Caco-2 (cell line): ENCODE measurements at regions not wholly inside any gene's neighbourhood (a gene's known extent, or its start where the extent isn't known, plus 50 kb on each side); places are given as distances from the start of the nearest gene placed in this dataset.

Experiments
- BruUV-seq: library from RNA; stranded (reverse); fragments of 400-500 nt; replicated peaks from 2 replicates; lab custom pipeline; 2021; lab: Mats Ljungman, UMichigan
- CTCF ChIA-PET: fragments of 300-600 bp; sonication (Branson Sonifier 250); formaldehyde crosslinking; loops from one replicate; lab custom pipeline; 2022; ENCODE audit warnings: antibody characterized with exemption; lab: Charles Lee
- POLR2A ChIA-PET: fragments of 300-600 bp; sonication (Branson Sonifier 250); formaldehyde crosslinking; loops from one replicate; lab custom pipeline; 2022; ENCODE audit warnings: antibody characterized with exemption; lab: Charles Lee
- DNase-seq, 2 experiments: peaks; one replicate each; pipeline versions ENCODE4 v3.0.0 to v3.0.0-alpha.2; 2020 to 2022
- H3K27me3 ChIP-seq: replicated peaks from 2 replicates; pipeline ENCODE4 v1.6.0; 2011; ENCODE audit warnings: low read length; ENCODE audit not compliant: control insufficient read depth, insufficient read depth
- H3K36me3 ChIP-seq: 2 replicates; pipeline ENCODE4 v1.5.1; 2011; ENCODE audit warnings: low read length; ENCODE audit not compliant: control insufficient read depth, insufficient read depth
- H3K4me1 ChIP-seq: fragments of 250-450 bp; sonication (Bioruptor Pico); 2 replicates; pipeline ENCODE4 v1.5.1; 2020; ENCODE audit warnings: mild to moderate bottlenecking
- H3K4me3 ChIP-seq: 2 replicates; pipeline ENCODE4 v1.5.1; 2011; ENCODE audit warnings: low read depth, mild to moderate bottlenecking, control low read depth, low read length
- H3K9me3 ChIP-seq: fragments of 250-450 bp; sonication (Bioruptor Pico); 2 replicates; pipeline ENCODE4 v1.5.1; 2020; ENCODE audit warnings: mild to moderate bottlenecking, moderate library complexity
- H3K27ac Mint-ChIP-seq: one replicate; pipeline ENCODE4 v1.8.0; 2022; ENCODE audit warnings: mixed read lengths; ENCODE audit not compliant: unreplicated experiment
- H3K27me3 Mint-ChIP-seq: one replicate; pipeline ENCODE4 v1.8.0; 2022; ENCODE audit warnings: mixed read lengths; ENCODE audit not compliant: insufficient read depth, unreplicated experiment
- H3K36me3 Mint-ChIP-seq: one replicate; pipeline ENCODE4 v1.8.0; 2022; ENCODE audit warnings: mild to moderate bottlenecking, mixed read lengths; ENCODE audit not compliant: insufficient read depth, unreplicated experiment
- H3K4me1 Mint-ChIP-seq: one replicate; pipeline ENCODE4 v1.8.0; 2022; ENCODE audit warnings: low read depth, mixed read lengths; ENCODE audit not compliant: unreplicated experiment
- H3K4me3 Mint-ChIP-seq: one replicate; pipeline ENCODE4 v1.8.0; 2022; ENCODE audit warnings: mild to moderate bottlenecking, moderate library complexity, mixed read lengths; ENCODE audit not compliant: unreplicated experiment
- H3K9me3 Mint-ChIP-seq: one replicate; pipeline ENCODE4 v1.8.0; 2022; ENCODE audit warnings: mixed read lengths; ENCODE audit not compliant: unreplicated experiment
- intact Hi-C: fragments of 100-400 bp; cut with micrococcal nuclease; formaldehyde crosslinking; loops from one replicate; pipeline ENCODE4 v1.10.0; 2022; ENCODE audit not compliant: unreplicated experiment
- TF ChIP-seq, protein P1 (sequence below), 2 experiments: fragments of 200-600 bp in 1 of 2; IDR thresholded peaks; 1 replicate in 1 of 2; 2 replicates in 1 of 2; pipeline versions ENCODE4 v1.5.1 to v1.8.0; 2011 to 2022; ENCODE audit warnings: antibody characterized with exemption in 1 of 2, control low read depth in 1 of 2, inconsistent platforms in 1 of 2, low read depth in 1 of 2, low read length in 1 of 2, mild to moderate bottlenecking in 1 of 2, moderate library complexity in 1 of 2; ENCODE audit not compliant: insufficient read depth in 1 of 2, severe bottlenecking in 1 of 2, unreplicated experiment in 1 of 2

- no TSS peak for BruUV-seq
- Mint-ChIP-seq H3K36me3 (no peaks in the 10 kb centered on the region), H3K4me3 (no peak overlapping the region), H3K27ac (no peak overlapping the region), H3K4me1 (no peaks in the 10 kb centered on the region), H3K9me3 (no peaks in the 10 kb centered on the region), H3K27me3 (peaks cover 11% of the 10 kb centered on the region)
- no peak for DNase-seq
- no peak overlapping the region for H3K4me3 ChIP-seq
- ChIA-PET POLR2A (no interaction called here), CTCF (no interaction called here)
- H3K36me3 ChIP-seq = no peaks in the 10 kb centered on the region
- intact Hi-C loops = no loop called here
- TF ChIP-seq, protein P1, sequence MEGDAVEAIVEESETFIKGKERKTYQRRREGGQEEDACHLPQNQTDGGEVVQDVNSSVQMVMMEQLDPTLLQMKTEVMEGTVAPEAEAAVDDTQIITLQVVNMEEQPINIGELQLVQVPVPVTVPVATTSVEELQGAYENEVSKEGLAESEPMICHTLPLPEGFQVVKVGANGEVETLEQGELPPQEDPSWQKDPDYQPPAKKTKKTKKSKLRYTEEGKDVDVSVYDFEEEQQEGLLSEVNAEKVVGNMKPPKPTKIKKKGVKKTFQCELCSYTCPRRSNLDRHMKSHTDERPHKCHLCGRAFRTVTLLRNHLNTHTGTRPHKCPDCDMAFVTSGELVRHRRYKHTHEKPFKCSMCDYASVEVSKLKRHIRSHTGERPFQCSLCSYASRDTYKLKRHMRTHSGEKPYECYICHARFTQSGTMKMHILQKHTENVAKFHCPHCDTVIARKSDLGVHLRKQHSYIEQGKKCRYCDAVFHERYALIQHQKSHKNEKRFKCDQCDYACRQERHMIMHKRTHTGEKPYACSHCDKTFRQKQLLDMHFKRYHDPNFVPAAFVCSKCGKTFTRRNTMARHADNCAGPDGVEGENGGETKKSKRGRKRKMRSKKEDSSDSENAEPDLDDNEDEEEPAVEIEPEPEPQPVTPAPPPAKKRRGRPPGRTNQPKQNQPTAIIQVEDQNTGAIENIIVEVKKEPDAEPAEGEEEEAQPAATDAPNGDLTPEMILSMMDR (IDR thresholded peaks at IDR 0.05; ENCODE audit: insufficient read depth in 1 of 2, low read depth in 1 of 2, low read length in 1 of 2, severe bottlenecking in 1 of 2, unreplicated experiment in 1 of 2) = no peak
- no peaks in the 10 kb centered on the region for H3K4me1 ChIP-seq
- no peaks in the 10 kb centered on the region for H3K27me3 ChIP-seq
- H3K9me3 ChIP-seq = no peaks in the 10 kb centered on the region
Measured at GRCh38 chr15:69658411-69658945, 205.9 kb downstream of the RPLP1 start.

GRCh38 chr15:69659454-69660050 lies 206.9 kb downstream of the RPLP1 start:
- Histone ChIP-seq H3K4me1 (no peaks in the 10 kb centered on the region), H3K4me3 (no peak overlapping the region), H3K27me3 (no peaks in the 10 kb centered on the region), H3K36me3 (no peaks in the 10 kb centered on the region), H3K9me3 (no peaks in the 10 kb centered on the region)
- intact Hi-C loops = no loop called here
- H3K9me3 Mint-ChIP-seq = no peaks in the 10 kb centered on the region
- TF ChIP-seq, protein P1 (IDR thresholded peaks at IDR 0.05; ENCODE audit: insufficient read depth in 1 of 2, low read depth in 1 of 2, low read length in 1 of 2, severe bottlenecking in 1 of 2, unreplicated experiment in 1 of 2) = no peak
- POLR2A ChIA-PET = no interaction called here
- peaks cover 11% of the 10 kb centered on the region for H3K27me3 Mint-ChIP-seq
- H3K4me1 Mint-ChIP-seq = no peaks in the 10 kb centered on the region
- CTCF ChIA-PET = no interaction called here
- H3K4me3 Mint-ChIP-seq = no peak overlapping the region
- no peak overlapping the region for H3K27ac Mint-ChIP-seq
- no peak for DNase-seq
- no TSS peak for BruUV-seq
- H3K36me3 Mint-ChIP-seq = no peaks in the 10 kb centered on the region

- H3K36me3 ChIP-seq = no peaks in the 10 kb centered on the region
- H3K4me3 ChIP-seq = no peak overlapping the region
- DNase-seq = no peak
- Mint-ChIP-seq H3K27ac (no peak overlapping the region), H3K4me3 (no peak overlapping the region), H3K4me1 (no peaks in the 10 kb centered on the region), H3K9me3 (no peaks in the 10 kb centered on the region), H3K36me3 (no peaks in the 10 kb centered on the region), H3K27me3 (peaks cover 11% of the 10 kb centered on the region)
- BruUV-seq = no TSS peak
- no peaks in the 10 kb centered on the region for H3K9me3 ChIP-seq
- H3K27me3 ChIP-seq = no peaks in the 10 kb centered on the region
- no peaks in the 10 kb centered on the region for H3K4me1 ChIP-seq
- CTCF ChIA-PET = no interaction called here
- POLR2A ChIA-PET = no interaction called here
- TF ChIP-seq, protein P1 (IDR thresholded peaks at IDR 0.05; ENCODE audit: insufficient read depth in 1 of 2, low read depth in 1 of 2, low read length in 1 of 2, severe bottlenecking in 1 of 2, unreplicated experiment in 1 of 2) = no peak
- intact Hi-C loops = no loop called here
Measured at GRCh38 chr15:69660114-69660513, 207.5 kb downstream of the RPLP1 start.
